ENCODE measurements at regions not wholly inside any gene's neighbourhood (a gene's known extent, or its start where the extent isn't known, plus 50 kb on each side); places are given as distances from the start of the nearest gene placed in this dataset.

GRCh38 chr17:45692661-45693060, 91.5 kb upstream of the CRHR1 start:
- Histone ChIP-seq H3K9me1 (replicated peaks; ENCODE audit: control insufficient read depth, extremely low read depth, insufficient read depth, low read length) (no peaks in the 10 kb centered on the region), H3K4me3 (replicated peaks in 1 of 3; ENCODE audit: insufficient read depth in 1 of 3, low read depth in 1 of 3, low read length in 3 of 3) (no peak overlapping the region), H4K20me1 (replicated peaks; ENCODE audit: control insufficient read depth, extremely low read depth, insufficient read depth, low read length) (no peaks in the 10 kb centered on the region), H2AFZ (ENCODE audit: low read depth, low read length) (no peak overlapping the region), H3K36me3 (ENCODE audit: control insufficient read depth in 2 of 2, extremely low read depth in 1 of 2, insufficient read depth in 2 of 2, low read length in 2 of 2) (no peaks in the 10 kb centered on the region), H3K79me2 (ENCODE audit: control insufficient read depth, insufficient read depth, low read length) (no peaks in the 10 kb centered on the region), H3K9me3 (replicated peaks; ENCODE audit: control insufficient read depth, insufficient read depth, low read length) (no peaks in the 10 kb centered on the region), H3K9ac (replicated peaks; ENCODE audit: extremely low read depth, insufficient read depth, low read length) (no peak overlapping the region), H3K27me3 (ENCODE audit: control insufficient read depth in 2 of 2, insufficient read depth in 2 of 2, low read length in 2 of 2) (peaks cover 9 to 15% of the 10 kb centered on the region in 2 experiments), H3K27ac (ENCODE audit: insufficient read depth, low read depth, low read length) (no peak overlapping the region), H3K4me2 (ENCODE audit: insufficient read depth, low read length) (no peak overlapping the region), H3K4me1 (ENCODE audit: control insufficient read depth, extremely low read depth, insufficient read depth, low read length) (no peaks in the 10 kb centered on the region)
- FAIRE-seq (no peak), DNase-seq (ENCODE audit: low read depth, low spot score) (no peak)
- ChIA-PET POLR2A (no interaction called here), CTCF (no interaction called here)
- BruUV-seq (replicated peaks): no TSS peak
- dilution Hi-C loops (cut with MboI; ENCODE audit: extremely low pct_ligation_motif_present, low sequenced_read_pairs) (no loop called here), intact Hi-C loops (cut with micrococcal nuclease) (no loop called here)
- TF ChIP-seq MYC (IDR thresholded peaks at IDR 0.05; ENCODE audit: low read depth, low read length): no peak
- TF ChIP-seq EZH2 (IDR thresholded peaks at IDR 0.05; ENCODE audit: borderline replicate concordance, low read depth, low read length, severe bottlenecking): no peak
- TF ChIP-seq POLR2A (IDR thresholded peaks at IDR 0.05; ENCODE audit: low read depth, low read length): no peak
- no peak for TF ChIP-seq POLR2AphosphoS5 (IDR thresholded peaks at IDR 0.05; ENCODE audit: insufficient read depth, low read depth, low read length)
- no peak for TF ChIP-seq JUN (IDR thresholded peaks at IDR 0.05; ENCODE audit: borderline replicate concordance, insufficient read depth, insufficient read length, low read depth)
- TF ChIP-seq GATA2 (IDR thresholded peaks at IDR 0.05; ENCODE audit: insufficient read depth, insufficient read length, low read depth, low read length): no peak
- no peak for TF ChIP-seq FOS (IDR thresholded peaks at IDR 0.05; ENCODE audit: borderline replicate concordance, insufficient read depth, low read length)
- TF ChIP-seq, protein P1, sequence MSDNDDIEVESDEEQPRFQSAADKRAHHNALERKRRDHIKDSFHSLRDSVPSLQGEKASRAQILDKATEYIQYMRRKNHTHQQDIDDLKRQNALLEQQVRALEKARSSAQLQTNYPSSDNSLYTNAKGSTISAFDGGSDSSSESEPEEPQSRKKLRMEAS (IDR thresholded peaks at IDR 0.05; ENCODE audit: insufficient read depth, insufficient read length): no peak
- TF ChIP-seq, protein P2, sequence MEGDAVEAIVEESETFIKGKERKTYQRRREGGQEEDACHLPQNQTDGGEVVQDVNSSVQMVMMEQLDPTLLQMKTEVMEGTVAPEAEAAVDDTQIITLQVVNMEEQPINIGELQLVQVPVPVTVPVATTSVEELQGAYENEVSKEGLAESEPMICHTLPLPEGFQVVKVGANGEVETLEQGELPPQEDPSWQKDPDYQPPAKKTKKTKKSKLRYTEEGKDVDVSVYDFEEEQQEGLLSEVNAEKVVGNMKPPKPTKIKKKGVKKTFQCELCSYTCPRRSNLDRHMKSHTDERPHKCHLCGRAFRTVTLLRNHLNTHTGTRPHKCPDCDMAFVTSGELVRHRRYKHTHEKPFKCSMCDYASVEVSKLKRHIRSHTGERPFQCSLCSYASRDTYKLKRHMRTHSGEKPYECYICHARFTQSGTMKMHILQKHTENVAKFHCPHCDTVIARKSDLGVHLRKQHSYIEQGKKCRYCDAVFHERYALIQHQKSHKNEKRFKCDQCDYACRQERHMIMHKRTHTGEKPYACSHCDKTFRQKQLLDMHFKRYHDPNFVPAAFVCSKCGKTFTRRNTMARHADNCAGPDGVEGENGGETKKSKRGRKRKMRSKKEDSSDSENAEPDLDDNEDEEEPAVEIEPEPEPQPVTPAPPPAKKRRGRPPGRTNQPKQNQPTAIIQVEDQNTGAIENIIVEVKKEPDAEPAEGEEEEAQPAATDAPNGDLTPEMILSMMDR (IDR thresholded peaks at IDR 0.05; ENCODE audit: extremely low read depth in 1 of 2, insufficient read depth in 1 of 2, low read depth in 1 of 2, low read length in 2 of 2): no peak
